HG03097 (cell line): ENCODE measurements at regions not wholly inside any gene's neighbourhood (a gene's known extent, or its start where the extent isn't known, plus 50 kb on each side); places are given as distances from the start of the nearest gene placed in this dataset.
"Not testable (repeated sequence)": the region's sequence is repeated elsewhere in the genome, so short reads cannot be mapped to it uniquely, and the experiment has no call there.

Experiments
- ATAC-seq: cut with Tn5 transposase; IDR thresholded peaks from one replicate; pipeline ENCODE4 v1.9.1; 2021; ENCODE audit not compliant: unreplicated experiment, low FRiP score

DNA sequence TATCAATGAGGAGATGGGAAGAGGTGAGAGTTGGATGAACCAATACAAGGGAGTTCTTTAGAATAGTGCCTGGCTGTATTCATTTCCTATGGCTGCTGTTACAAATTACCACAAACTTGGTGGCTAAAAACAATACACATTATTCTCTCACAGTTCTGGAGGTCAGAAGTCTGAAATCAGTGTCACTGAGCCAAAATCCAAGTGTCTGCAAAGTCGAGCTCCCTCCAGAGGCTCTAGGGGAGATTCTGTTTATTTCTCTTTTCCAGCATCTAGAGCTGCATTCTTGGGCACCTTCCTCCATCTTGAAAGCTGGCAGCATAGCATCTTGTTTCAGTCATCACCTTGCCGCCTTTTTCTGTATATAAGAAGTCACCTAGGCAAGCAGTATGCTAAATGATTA, 55.7 kb upstream of the TERB2 start:
- not testable (repeated sequence) for ATAC-seq

- ATAC-seq: not testable (repeated sequence)
Observed at GRCh38 chr15:44903281-44903680, 53.2 kb upstream of the TERB2 start.

GRCh38 chr15:44904651-44905340, 51.7 kb upstream of the TERB2 start:
- ATAC-seq: not testable (repeated sequence)
